CD14-positive monocyte (primary cell): ENCODE measurements at regions not wholly inside any gene's neighbourhood (a gene's known extent, or its start where the extent isn't known, plus 50 kb on each side); places are given as distances from the start of the nearest gene placed in this dataset.

Experiments used
- DNase-seq, 3 donors: peaks; one replicate each; pipeline ENCODE4 v3.0.0-alpha.2; 2011 to 2022
- H2AFZ ChIP-seq: 2 replicates; pipeline ENCODE4 v1.6.0; 2012; ENCODE audit warnings: mild to moderate bottlenecking, low read depth, low read length, inconsistent platforms; ENCODE audit not compliant: insufficient read depth, poor library complexity, severe bottlenecking
- H3K27ac ChIP-seq, 2 donors: 1 replicate in 1 of 2; 2 replicates in 1 of 2; pipeline ENCODE4 v1.5.1; 2012 to 2013; ENCODE audit warnings: low read length in 2 of 2, control low read depth in 1 of 2, inconsistent platforms in 1 of 2, low read depth in 1 of 2, mild to moderate bottlenecking in 1 of 2
- H3K27me3 ChIP-seq, 2 donors: one replicate each; pipeline versions ENCODE4 v1.6.0 to v1.6.1; 2011 to 2013; ENCODE audit warnings: low read length in 2 of 2; ENCODE audit not compliant: control insufficient read depth in 2 of 2, insufficient read depth in 2 of 2
- H3K36me3 ChIP-seq, 2 donors: replicated peaks in 1 of 2; 1 replicate in 1 of 2; 2 replicates in 1 of 2; pipeline versions ENCODE4 v1.5.1 to v1.6.1; 2012 to 2013; ENCODE audit warnings: low read length in 2 of 2, control low read depth in 1 of 2, inconsistent platforms in 1 of 2, mild to moderate bottlenecking in 1 of 2; ENCODE audit not compliant: insufficient read depth in 2 of 2, control insufficient read depth in 1 of 2
- H3K4me1 ChIP-seq, 2 donors: 1 replicate in 1 of 2; 2 replicates in 1 of 2; pipeline versions ENCODE4 v1.5.1 to v1.6.1; 2012 to 2013; ENCODE audit warnings: low read length in 2 of 2, control low read depth in 1 of 2, inconsistent platforms in 1 of 2, mild to moderate bottlenecking in 1 of 2, moderate library complexity in 1 of 2; ENCODE audit not compliant: insufficient read depth in 2 of 2, control insufficient read depth in 1 of 2
- H3K4me2 ChIP-seq: replicated peaks from 2 replicates; pipeline ENCODE3; 2012; ENCODE audit warnings: low read length, moderate library complexity, mild to moderate bottlenecking; ENCODE audit not compliant: poor library complexity, severe bottlenecking; ENCODE audit errors: extremely low read depth
- H3K4me3 ChIP-seq, 3 experiments: fragments of 200-600 bp in 1 of 3; sonication (generic) in 1 of 3; replicated peaks in 1 of 3; 1 replicate in 2 of 3; 2 replicates in 1 of 3; pipeline ENCODE4 v1.5.1; 2011 to 2013; ENCODE audit warnings: low read length in 3 of 3, mild to moderate bottlenecking in 3 of 3, control low read depth in 2 of 3, low read depth in 2 of 3, inconsistent platforms in 1 of 3, moderate library complexity in 1 of 3
- H3K79me2 ChIP-seq: 2 replicates; pipeline ENCODE4 v1.6.0; 2012; ENCODE audit warnings: mild to moderate bottlenecking, control low read depth, inconsistent platforms, low read length, moderate library complexity; ENCODE audit not compliant: insufficient read depth
- H3K9ac ChIP-seq: 2 replicates; pipeline ENCODE4 v1.6.0; 2017; ENCODE audit warnings: low read length, mild to moderate bottlenecking; ENCODE audit not compliant: insufficient read depth, poor library complexity, severe bottlenecking
- H3K9me3 ChIP-seq, 2 donors: replicated peaks in 1 of 2; 1 replicate in 1 of 2; 2 replicates in 1 of 2; pipeline versions ENCODE4 v1.5.1 to v1.6.1; 2012 to 2013; ENCODE audit warnings: low read length in 2 of 2, control low read depth in 1 of 2; ENCODE audit not compliant: control insufficient read depth in 1 of 2, insufficient read depth in 1 of 2
- H4K20me1 ChIP-seq: 2 replicates; pipeline ENCODE4 v1.6.0; 2012; ENCODE audit warnings: mild to moderate bottlenecking, low read length, control low read depth, moderate library complexity; ENCODE audit not compliant: insufficient read depth
- H3K27ac Mint-ChIP-seq, 7 donors: one replicate each; pipeline ENCODE4 v1.8.0; 2020; ENCODE audit warnings: mild to moderate bottlenecking in 7 of 7, mixed read lengths in 7 of 7, moderate library complexity in 6 of 7, inconsistent platforms in 2 of 7
- H3K27me3 Mint-ChIP-seq, 3 donors: one replicate each; pipeline ENCODE4 v1.8.0; 2021 to 2022; ENCODE audit warnings: low read depth in 3 of 3, mild to moderate bottlenecking in 3 of 3, mixed read lengths in 3 of 3, moderate library complexity in 3 of 3, inconsistent platforms in 1 of 3
- H3K36me3 Mint-ChIP-seq, 2 donors: one replicate each; pipeline ENCODE4 v1.8.0; 2020; ENCODE audit warnings: mixed read lengths in 2 of 2, inconsistent platforms in 1 of 2, mild to moderate bottlenecking in 1 of 2
- H3K4me1 Mint-ChIP-seq: one replicate; pipeline ENCODE4 v1.8.0; 2020; ENCODE audit warnings: mild to moderate bottlenecking, mixed read lengths
- H3K4me3 Mint-ChIP-seq, 2 donors: one replicate each; pipeline ENCODE4 v1.8.0; 2020; ENCODE audit warnings: mild to moderate bottlenecking in 2 of 2, mixed read lengths in 2 of 2, moderate library complexity in 1 of 2
- H3K9me3 Mint-ChIP-seq, 7 donors: one replicate each; pipeline ENCODE4 v1.8.0; 2020 to 2022; ENCODE audit warnings: mixed read lengths in 7 of 7, mild to moderate bottlenecking in 6 of 7, moderate library complexity in 6 of 7, inconsistent platforms in 2 of 7
- CTCF ChIP-seq: fragments of 200-600 bp; IDR thresholded peaks from one replicate; pipeline ENCODE4 v1.8.0; 2022; ENCODE audit warnings: antibody characterized with exemption, mild to moderate bottlenecking
- WGBS: methylation state at CpG from one replicate; pipeline ENCODE4 v1.1.5; 2013; ENCODE audit warnings: missing lambda C conversion rate; ENCODE audit not compliant: insufficient coverage; 5-methylcytosine and 5-hydroxymethylcytosine counted together
- intact Hi-C, 2 donors: fragments of 100-400 bp; cut with micrococcal nuclease; formaldehyde crosslinking; loops; one replicate each; pipeline versions ENCODE4 v1.15.0 to v1.15.1; 2023

GRCh38 chr14:65192686-65193085 is 90.4 kb upstream of the MAX start:
- Mint-ChIP-seq H3K4me3 (no peak overlapping the region), H3K9me3 (no peaks in the 10 kb centered on the region), H3K4me1 (no peaks in the 10 kb centered on the region), H3K27ac (peak overlapping the region in 1 of 7 donors; percentile 58), H3K36me3 (no peaks in the 10 kb centered on the region), H3K27me3 (peaks cover 0 to 1% (median 0%) of the 10 kb centered on the region in 3 donors)
- H3K27me3 ChIP-seq = no peaks in the 10 kb centered on the region
- no peaks in the 10 kb centered on the region for H4K20me1 ChIP-seq
- no peak for DNase-seq
- H3K79me2 ChIP-seq = no peaks in the 10 kb centered on the region
- intact Hi-C loops = no loop called here
- H3K36me3 ChIP-seq = no peaks in the 10 kb centered on the region
- no peak overlapping the region for H3K4me2 ChIP-seq
- no peak overlapping the region for H2AFZ ChIP-seq
- H3K4me3 ChIP-seq = no peak overlapping the region
- H3K27ac ChIP-seq = no peak overlapping the region
- WGBS = 100% methylated on average over 1 of the region's 1 CpG
- no peak for TF ChIP-seq CTCF
- H3K4me1 ChIP-seq = no peaks in the 10 kb centered on the region
- no peak overlapping the region for H3K9ac ChIP-seq
- H3K9me3 ChIP-seq = no peaks in the 10 kb centered on the region

DNA sequence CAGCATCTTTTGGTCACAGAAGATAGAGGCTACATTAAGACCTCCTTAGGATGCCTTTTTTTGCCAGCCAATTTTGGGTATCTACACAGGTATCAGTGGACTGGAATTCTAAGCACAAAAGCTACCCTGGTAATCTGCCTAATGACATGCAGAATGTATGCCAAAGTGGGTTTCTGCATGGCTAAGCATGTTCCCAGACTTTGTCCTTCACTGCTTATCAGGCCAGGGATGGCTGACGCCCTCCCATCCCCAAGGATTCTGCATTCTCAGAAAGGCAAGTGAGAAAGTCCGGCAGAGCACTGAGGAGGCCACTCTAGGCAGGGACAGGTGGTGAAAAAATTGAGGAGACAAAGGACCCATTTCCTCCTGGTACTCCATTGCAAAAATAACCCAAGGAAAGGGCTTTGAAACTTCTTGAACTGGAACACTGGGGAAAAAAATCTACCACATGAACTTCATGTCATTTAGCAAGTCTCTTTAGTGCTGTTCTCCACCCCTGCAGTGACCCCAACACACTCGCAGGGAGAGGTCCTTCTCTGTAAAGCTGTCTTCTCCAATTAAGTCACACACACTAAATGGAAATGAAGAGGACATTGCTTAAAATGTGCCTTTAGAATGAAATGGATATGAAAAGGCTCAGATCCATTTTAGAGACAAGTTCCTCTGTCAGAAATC is 91.7 kb upstream of the MAX start:
- Histone ChIP-seq H3K27me3 (no peaks in the 10 kb centered on the region), H3K36me3 (no peaks in the 10 kb centered on the region), H3K79me2 (no peaks in the 10 kb centered on the region), H2AFZ (no peak overlapping the region), H3K9me3 (no peaks in the 10 kb centered on the region), H4K20me1 (no peaks in the 10 kb centered on the region), H3K27ac (no peak overlapping the region), H3K4me1 (no peaks in the 10 kb centered on the region), H3K9ac (no peak overlapping the region), H3K4me3 (no peak overlapping the region), H3K4me2 (no peak overlapping the region)
- Mint-ChIP-seq H3K36me3 (no peaks in the 10 kb centered on the region), H3K9me3 (no peaks in the 10 kb centered on the region), H3K27me3 (peaks cover 0 to 3% (median 1%) of the 10 kb centered on the region in 3 donors), H3K4me3 (no peak overlapping the region), H3K4me1 (no peaks in the 10 kb centered on the region), H3K27ac (peak overlapping the region in 1 of 7 donors; percentile 8)
- WGBS = no CpG with 5 or more reads among the region's 3 CpGs
- intact Hi-C loops = no loop called here
- DNase-seq = no peak
- no peak for TF ChIP-seq CTCF
